Right atrium auricular region (tissue), 2 donors: ENCODE measurements at regions not wholly inside any gene's neighbourhood (a gene's known extent, or its start where the extent isn't known, plus 50 kb on each side); places are given as distances from the start of the nearest gene placed in this dataset.
"Not testable (repeated sequence)": the region's sequence is repeated elsewhere in the genome, so short reads cannot be mapped to it uniquely, and the experiment has no call there.

Experiments used
- DNase-seq: peaks from one replicate; pipeline ENCODE4 v3.0.0-alpha.2; 2019; ENCODE audit warnings: low spot score
- H3K27ac ChIP-seq, 2 donors: fragments of 200-600 bp; sonication (generic); 1 replicate in 1 of 2; 2 replicates in 1 of 2; pipeline ENCODE4 v1.5.1; 2016 to 2019
- H3K27me3 ChIP-seq, 2 donors: fragments of 200-600 bp; sonication (generic); one replicate each; pipeline versions ENCODE4 v1.5.1 to v1.6.0; 2017 to 2019
- H3K36me3 ChIP-seq: fragments of 200-600 bp; sonication (generic); one replicate; pipeline ENCODE4 v1.5.1; 2016
- H3K4me1 ChIP-seq, 2 donors: fragments of 200-600 bp; sonication (generic); one replicate each; pipeline versions ENCODE4 v1.5.1 to v1.6.0; 2017 to 2019
- H3K4me3 ChIP-seq, 2 donors: fragments of 200-600 bp; sonication (generic); 1 replicate in 1 of 2; 2 replicates in 1 of 2; pipeline ENCODE4 v1.5.1; 2017 to 2019; ENCODE audit warnings: mild to moderate bottlenecking in 1 of 2, moderate library complexity in 1 of 2
- H3K9me3 ChIP-seq, 2 donors: fragments of 200-600 bp; sonication (generic); one replicate each; pipeline ENCODE4 v1.5.1; 2019
- CTCF ChIP-seq, 2 donors: fragments of 200-600 bp; sonication (generic); IDR thresholded peaks; one replicate each; pipeline ENCODE4 v1.5.1; 2019; ENCODE audit warnings: antibody characterized with exemption in 2 of 2

GRCh38 chr13:72617186-72617585 lies 110.2 kb downstream of the MZT1 start:
- no peak for TF ChIP-seq CTCF (IDR thresholded peaks at IDR 0.05)
- Histone ChIP-seq H3K27me3 (no peaks in the 10 kb centered on the region), H3K36me3 (no peaks in the 10 kb centered on the region), H3K27ac (no peak overlapping the region), H3K9me3 (no peaks in the 10 kb centered on the region), H3K4me1 (no peaks in the 10 kb centered on the region), H3K4me3 (no peak overlapping the region)
- no peak for DNase-seq

GRCh38 chr13:72610251-72610891 lies 117.1 kb downstream of the MZT1 start:
- not testable (repeated sequence) for H3K27ac ChIP-seq, H3K27me3 ChIP-seq, H3K4me3 ChIP-seq, DNase-seq, H3K4me1 ChIP-seq, H3K9me3 ChIP-seq, H3K36me3 ChIP-seq

GRCh38 chr13:72599178-72599743 lies 128.2 kb downstream of the MZT1 start:
- H3K4me3 ChIP-seq = no peak overlapping the region
- DNase-seq = no peak
- no peaks in the 10 kb centered on the region for H3K9me3 ChIP-seq
- no peak overlapping the region for H3K27ac ChIP-seq
- no peak for TF ChIP-seq CTCF (IDR thresholded peaks at IDR 0.05)
- no peaks in the 10 kb centered on the region for H3K4me1 ChIP-seq
- no peaks in the 10 kb centered on the region for H3K36me3 ChIP-seq
- no peaks in the 10 kb centered on the region for H3K27me3 ChIP-seq

- DNase-seq = no peak
- no peaks in the 10 kb centered on the region for H3K9me3 ChIP-seq
- H3K36me3 ChIP-seq = no peaks in the 10 kb centered on the region
- H3K27ac ChIP-seq = no peak overlapping the region
- no peak overlapping the region for H3K4me3 ChIP-seq
- H3K27me3 ChIP-seq = no peaks in the 10 kb centered on the region
- TF ChIP-seq CTCF (IDR thresholded peaks at IDR 0.05) = no peak
- no peaks in the 10 kb centered on the region for H3K4me1 ChIP-seq
Measured at GRCh38 chr13:72590091-72590740, 137.2 kb downstream of the MZT1 start.

- no peaks in the 10 kb centered on the region for H3K4me1 ChIP-seq
- no peak overlapping the region for H3K4me3 ChIP-seq
- H3K9me3 ChIP-seq = no peaks in the 10 kb centered on the region
- H3K27ac ChIP-seq = no peak overlapping the region
- no peak for TF ChIP-seq CTCF (IDR thresholded peaks at IDR 0.05)
- no peak for DNase-seq
- no peaks in the 10 kb centered on the region for H3K27me3 ChIP-seq
- no peaks in the 10 kb centered on the region for H3K36me3 ChIP-seq
Measured at GRCh38 chr13:72586518-72586917, 140.9 kb downstream of the MZT1 start.

GRCh38 chr13:72585254-72585653 lies 142.2 kb downstream of the MZT1 start:
- TF ChIP-seq CTCF (IDR thresholded peaks at IDR 0.05) = no peak
- Histone ChIP-seq H3K4me3 (no peak overlapping the region), H3K4me1 (no peaks in the 10 kb centered on the region), H3K36me3 (no peaks in the 10 kb centered on the region), H3K9me3 (no peaks in the 10 kb centered on the region), H3K27me3 (no peaks in the 10 kb centered on the region), H3K27ac (no peak overlapping the region)
- DNase-seq = no peak
